HTR-8/SVneo (cell line): ENCODE measurements at regions not wholly inside any gene's neighbourhood (a gene's known extent, or its start where the extent isn't known, plus 50 kb on each side); places are given as distances from the start of the nearest gene placed in this dataset.

Experiments
- DNase-seq: peaks from one replicate; pipeline ENCODE4 v3.0.0; 2011; ENCODE audit warnings: low spot score, mixed read lengths; ENCODE audit not compliant: insufficient read length
- FAIRE-seq: peaks from 2 replicates; lab custom pipeline; 2011; peaks lifted over from hg19 to GRCh38; lab: Jason Lieb, UNC

GRCh38 chr2:183269956-183270355 is 145.7 kb downstream of the NUP35 start:
- DNase-seq = no peak
- no peak for FAIRE-seq

GRCh38 chr2:183283209-183283608 is 159.0 kb downstream of the NUP35 start:
- no peak for DNase-seq
- FAIRE-seq = no peak

DNA sequence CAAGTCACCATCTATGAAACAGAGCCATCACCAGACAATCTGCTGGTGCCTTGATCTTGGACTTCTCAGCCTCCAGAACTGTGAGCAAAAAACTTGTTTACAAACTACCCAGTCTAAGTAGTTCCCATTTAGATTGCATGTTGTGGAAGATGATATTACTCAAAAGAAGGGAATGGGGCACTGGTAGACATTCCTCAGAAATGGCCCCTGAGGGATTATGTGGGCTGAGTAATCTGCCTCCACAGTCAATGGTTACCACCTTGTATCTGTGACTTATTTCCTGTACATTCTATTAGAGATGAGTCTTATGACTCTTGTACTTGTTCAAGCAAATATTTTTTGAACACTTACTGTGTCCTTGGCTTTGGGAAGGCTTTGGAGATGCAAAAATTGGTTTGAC is 160.4 kb downstream of the NUP35 start:
- no peak for FAIRE-seq
- peak; percentile 10 for DNase-seq

- DNase-seq (no peak), FAIRE-seq (no peak)
These were observed 167.2 kb downstream of the NUP35 start for GRCh38 chr2:183291436-183291835.

DNA sequence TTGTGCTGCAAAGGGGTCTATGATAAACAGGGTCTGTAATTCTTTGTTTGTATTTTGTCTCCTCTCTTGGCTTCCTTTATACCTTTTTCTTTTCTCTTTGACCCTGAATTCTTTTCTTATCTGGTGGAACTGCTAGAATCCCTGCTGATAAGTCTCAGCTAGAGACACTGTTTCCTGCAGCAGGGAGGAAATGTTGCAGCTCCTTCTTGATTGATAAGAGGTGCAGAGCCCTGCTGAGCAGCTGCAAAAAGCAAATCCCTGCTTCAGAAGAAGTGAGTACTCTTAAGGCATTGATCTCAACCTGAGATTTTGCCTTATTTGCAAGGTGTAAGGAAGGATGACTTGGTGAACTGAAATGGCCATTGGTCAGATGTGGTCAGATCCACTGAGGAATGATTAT is 167.8 kb downstream of the NUP35 start:
- FAIRE-seq = no peak
- DNase-seq = no peak

DNA sequence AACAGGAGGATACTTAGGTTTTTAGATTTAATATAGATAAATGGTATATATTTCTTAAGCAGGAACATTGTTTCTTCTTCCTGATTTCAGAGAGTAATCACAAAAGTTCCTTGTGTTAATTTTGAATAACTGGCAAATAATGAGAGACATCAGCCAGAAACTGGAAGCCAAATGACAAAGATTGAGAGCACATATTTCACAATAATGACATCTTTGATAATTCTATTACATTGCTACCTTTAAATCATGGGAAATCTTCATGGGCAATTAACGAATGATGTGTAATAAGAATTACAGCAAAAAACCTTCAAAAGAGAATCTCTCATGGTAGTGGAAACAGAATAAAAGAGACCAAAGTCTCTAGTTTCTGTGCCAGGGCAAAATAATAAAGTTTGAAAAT is 215.1 kb downstream of the NUP35 start:
- DNase-seq = no peak
- no peak for FAIRE-seq

DNA sequence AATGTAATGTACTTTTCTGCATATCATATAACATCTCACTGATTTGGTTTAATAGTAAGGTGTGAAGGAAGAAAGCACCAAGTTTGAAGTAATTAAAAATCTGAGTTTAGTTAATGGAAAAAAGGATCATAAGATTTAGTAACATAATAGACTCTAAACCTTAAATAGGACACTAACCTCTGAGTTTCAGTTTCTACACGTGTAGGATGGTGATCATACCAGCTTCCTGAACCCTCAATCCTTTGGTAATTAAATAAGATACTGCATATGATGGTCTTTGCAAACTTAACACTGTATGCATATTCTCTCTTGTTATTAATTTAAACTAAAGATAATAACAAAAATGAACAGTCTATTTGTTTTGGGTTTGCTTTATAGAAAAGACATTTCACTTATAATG is 216.8 kb downstream of the NUP35 start:
- DNase-seq (no peak), FAIRE-seq (no peak)

DNA sequence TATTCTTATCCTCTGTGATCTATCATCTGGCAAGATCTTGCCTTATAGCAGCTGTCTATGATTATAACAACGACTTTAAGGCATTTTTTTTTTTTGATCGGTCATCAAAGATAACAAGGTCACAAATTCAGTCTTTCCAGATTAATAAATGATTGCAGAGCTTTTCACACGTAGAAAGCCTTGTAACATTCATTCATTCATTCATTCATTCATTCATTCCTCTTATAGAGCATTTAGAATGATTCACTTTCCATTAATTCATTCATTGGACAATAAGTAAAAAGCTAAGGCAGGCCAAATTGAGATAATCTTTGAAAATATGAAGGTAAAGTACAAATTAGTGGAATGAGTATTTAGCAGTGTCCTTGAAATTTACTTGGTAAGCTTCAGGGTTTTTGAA is 223.7 kb downstream of the NUP35 start:
- no peak for DNase-seq
- no peak for FAIRE-seq

- FAIRE-seq (no peak), DNase-seq (no peak)
These were observed 224.2 kb downstream of the NUP35 start for GRCh38 chr2:183348492-183348891.

GRCh38 chr2:183349091-183349490 is 224.8 kb downstream of the NUP35 start:
- DNase-seq (no peak), FAIRE-seq (no peak)

- FAIRE-seq (no peak), DNase-seq (no peak)
These were observed 235.6 kb downstream of the NUP35 start for GRCh38 chr2:183359867-183360266.

- FAIRE-seq (no peak), DNase-seq (no peak)
These were observed 247.3 kb downstream of the NUP35 start for GRCh38 chr2:183371545-183371944.

DNA sequence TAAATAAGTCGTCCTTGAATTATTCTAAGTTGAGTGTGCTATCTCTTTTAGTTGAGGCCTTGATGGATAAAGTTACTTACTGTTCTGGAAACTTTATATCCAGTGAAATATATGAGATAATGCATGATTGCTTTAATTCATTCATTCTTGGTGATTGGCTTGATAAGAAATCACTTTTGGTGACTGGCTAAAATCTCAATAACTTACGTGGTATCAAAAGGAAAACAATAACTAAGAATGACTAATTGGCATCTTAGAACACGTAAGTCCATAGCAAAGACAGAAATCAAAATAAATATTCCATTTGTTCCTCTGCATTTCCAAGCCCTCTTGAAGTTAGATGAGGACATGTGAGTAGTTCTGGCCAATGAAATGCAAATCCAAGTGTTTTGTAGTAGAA is 251.6 kb downstream of the NUP35 start:
- DNase-seq = no peak
- FAIRE-seq = no peak

DNA sequence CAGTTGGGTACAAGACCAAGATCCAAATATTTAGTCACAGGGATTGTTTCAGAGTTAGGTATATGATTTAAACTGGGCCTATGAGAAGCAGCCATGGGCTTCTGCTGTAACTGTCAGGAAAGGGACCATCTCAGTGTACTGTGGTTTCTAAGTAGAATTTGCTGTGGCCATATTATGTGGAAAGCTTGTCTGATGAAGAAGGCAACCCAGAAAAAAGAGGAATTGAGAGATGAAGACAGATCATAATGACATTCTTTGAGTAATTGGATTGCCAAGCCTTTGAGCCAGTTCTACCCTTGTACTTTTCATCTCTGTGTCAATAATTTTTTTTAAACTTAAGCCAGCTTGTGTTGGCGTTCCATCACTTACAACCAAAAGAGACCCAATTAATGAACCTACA is 259.6 kb downstream of the NUP35 start:
- DNase-seq (no peak), FAIRE-seq (no peak)

DNA sequence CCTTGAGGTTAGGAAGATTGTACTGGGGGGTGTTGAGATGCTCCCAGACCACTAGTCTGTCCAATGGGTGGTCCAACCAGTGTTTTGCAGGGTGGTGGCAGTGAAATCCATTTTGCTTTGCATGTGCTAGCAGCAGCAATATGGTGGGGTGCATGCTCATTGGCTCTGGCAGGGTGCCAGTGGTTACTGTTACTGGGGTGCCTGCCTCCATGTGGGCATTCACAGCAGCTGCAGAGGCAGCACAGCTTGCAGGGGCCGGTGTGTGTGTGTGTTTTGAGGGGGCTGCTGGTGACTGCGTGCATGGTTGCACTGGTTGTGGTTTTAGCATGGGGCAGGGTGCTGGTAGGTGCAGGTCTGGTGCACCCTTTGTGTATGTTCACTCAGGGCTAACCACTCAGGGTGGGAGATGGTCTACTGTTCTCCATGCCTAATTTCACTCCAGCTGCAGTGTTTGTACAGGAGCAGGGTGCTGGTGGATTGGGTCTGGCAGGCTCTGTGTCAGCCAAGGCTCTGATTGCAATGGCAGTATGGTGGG is 265.4 kb downstream of the NUP35 start:
- DNase-seq (no peak), FAIRE-seq (no peak)

DNA sequence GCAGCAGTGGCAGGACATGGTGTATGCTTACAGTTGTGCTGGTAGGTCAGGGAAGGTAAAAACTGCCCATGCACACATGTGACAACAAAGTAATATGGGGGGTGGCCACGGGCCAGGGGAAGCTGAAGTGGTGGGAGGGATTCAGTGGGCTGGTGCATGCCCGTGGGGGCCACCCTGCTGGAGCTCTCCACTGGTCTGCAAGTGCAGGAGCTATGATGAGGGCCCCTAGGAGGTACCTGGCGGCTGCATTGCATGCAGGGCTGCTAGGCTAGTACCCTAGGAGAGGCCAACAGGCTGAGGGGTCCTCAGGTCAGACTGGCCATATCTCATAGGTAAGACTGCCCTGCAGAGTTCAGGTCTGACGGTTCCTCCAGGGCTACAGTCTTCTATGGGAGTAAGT is 265.9 kb downstream of the NUP35 start:
- FAIRE-seq = no peak
- DNase-seq = no peak

DNA sequence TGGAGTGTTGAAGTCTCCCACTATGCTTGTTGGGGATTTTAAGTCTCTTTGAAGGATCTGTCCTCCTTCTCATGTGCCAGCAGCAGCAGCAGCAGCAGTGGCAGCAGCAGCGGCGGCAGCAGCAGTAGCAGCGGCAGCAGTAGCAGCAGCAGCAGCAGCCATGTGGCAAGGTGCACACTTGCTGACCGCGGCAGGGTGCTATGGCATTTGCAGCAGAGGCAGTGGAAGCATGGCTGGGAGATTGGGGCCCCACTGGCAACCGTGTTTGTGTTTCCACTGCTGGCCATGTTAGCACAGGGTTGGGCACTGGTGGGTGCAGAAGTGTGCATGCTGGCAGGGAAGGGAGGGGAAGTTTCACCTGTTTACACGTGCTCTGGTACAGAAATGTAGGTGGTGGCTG is 280.1 kb downstream of the NUP35 start:
- FAIRE-seq (no peak), DNase-seq (no peak)

GRCh38 chr2:183408562-183408961 is 284.3 kb downstream of the NUP35 start:
- no peak for FAIRE-seq
- DNase-seq = no peak

DNA sequence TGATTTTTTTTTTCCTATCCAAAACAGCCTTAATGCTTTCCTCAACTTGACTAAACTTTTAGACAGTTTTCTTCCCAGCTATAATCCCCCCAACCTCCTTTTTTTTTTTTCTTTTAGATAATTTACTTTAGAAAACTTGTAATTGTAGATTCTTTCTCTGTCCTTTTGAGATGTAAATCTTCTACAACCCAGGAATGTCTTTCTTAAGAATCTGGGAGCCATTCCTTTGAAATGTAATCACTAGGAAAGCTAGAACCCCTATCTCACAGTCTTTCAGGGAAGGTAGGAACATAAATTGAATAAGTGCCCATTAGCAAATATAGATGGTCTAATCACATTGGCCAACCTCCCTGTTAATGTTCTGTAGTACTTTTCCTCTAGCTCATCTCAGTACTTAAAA is 285.4 kb downstream of the NUP35 start:
- FAIRE-seq (no peak), DNase-seq (no peak)

DNA sequence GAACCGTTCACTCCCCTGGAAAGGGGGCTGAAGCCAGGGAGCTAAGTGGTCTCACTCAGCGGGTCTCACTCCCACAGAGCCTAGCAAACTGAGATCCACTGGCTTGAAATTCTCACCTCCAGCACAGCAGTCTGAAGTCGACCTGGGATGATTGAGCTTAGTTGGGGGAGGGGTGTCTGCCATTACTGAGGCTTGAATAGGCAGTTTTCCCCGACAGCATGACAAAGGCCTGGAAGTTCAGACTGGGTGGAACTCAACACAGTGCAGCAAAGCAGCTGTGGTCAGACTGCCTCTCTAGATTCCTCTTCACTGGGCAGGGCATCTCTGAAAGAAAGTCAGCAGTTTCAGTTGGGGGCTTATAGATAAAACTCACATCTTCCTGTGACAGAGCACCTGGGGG is 292.5 kb downstream of the NUP35 start:
- no peak for DNase-seq
- FAIRE-seq = no peak

DNA sequence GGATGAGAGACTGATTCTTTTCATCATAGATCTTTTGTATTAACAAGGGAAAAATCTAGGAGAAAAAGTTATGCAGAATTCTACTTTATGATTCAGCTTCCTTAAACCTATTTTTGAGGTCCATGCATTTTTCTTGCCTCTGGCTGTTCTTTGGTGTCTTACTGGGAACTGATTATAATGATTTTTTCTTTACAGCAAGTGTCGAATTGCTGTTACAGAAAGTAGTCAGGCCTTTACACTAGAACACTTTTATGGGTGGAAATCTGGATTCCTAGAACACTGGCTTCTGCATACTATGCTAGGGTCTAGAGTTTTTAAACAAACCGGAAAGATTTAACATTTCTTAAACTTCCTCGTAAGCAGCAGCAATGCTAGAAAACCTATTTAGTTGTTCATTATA is 302.6 kb downstream of the NUP35 start:
- no peak for DNase-seq
- FAIRE-seq = no peak

DNA sequence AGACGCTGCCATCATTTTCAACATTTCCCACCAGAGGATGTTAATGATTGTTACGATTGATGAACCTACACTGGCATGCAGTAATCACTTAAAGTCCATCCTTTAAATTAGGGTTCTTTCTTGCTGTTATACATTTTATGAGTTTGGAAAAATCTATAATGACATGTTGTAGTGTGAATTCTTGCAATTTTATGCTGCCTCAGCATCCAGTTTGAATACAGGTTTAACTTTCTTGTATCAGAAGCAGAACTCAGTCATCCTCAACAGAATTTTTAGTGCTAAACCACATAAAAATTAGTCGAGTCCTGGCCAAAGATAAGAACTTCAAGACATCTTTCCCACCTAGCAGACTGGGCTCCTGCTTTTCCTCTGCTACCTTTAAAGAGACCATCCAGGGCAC is 303.3 kb downstream of the NUP35 start:
- no peak for FAIRE-seq
- no peak for DNase-seq

GRCh38 chr2:183428881-183429280 is 304.6 kb downstream of the NUP35 start:
- no peak for FAIRE-seq
- no peak for DNase-seq
